ENCODE measurements at regions not wholly inside any gene's neighbourhood (a gene's known extent, or its start where the extent isn't known, plus 50 kb on each side); places are given as distances from the start of the nearest gene placed in this dataset.

GRCh38 chr6:155740781-155741399, 285.3 kb upstream of the NOX3 start:
- H2AK9ac ChIP-seq (replicated peaks; ENCODE audit: low read depth, low read length, poor library complexity) = no peak overlapping the region
- no peak overlapping the region for H4K91ac ChIP-seq (ENCODE audit: insufficient read depth, low read depth, low read length)
- no TSS peak for BruUV-seq (replicated peaks)
- H3K56ac ChIP-seq (ENCODE audit: extremely low read depth, insufficient read depth, low read length) = no peak overlapping the region
- H3K36me3 ChIP-seq (ENCODE audit: control insufficient read depth, insufficient read depth, low read length) = no peaks in the 10 kb centered on the region
- no peaks in the 10 kb centered on the region for H3K27me3 ChIP-seq (ENCODE audit: control insufficient read depth, insufficient read depth, low read length)
- H4K20me1 ChIP-seq (ENCODE audit: insufficient read depth, low read length) = no peaks in the 10 kb centered on the region
- no peak for DNase-seq
- H3K4me3 ChIP-seq (ENCODE audit: insufficient read depth, low read depth, low read length) = no peak overlapping the region
- no peak overlapping the region for H3K23ac ChIP-seq (ENCODE audit: low read depth, low read length)
- no peaks in the 10 kb centered on the region for H3K9me1 ChIP-seq (ENCODE audit: insufficient read depth, low read length)
- no peak overlapping the region for H3K9ac ChIP-seq (ENCODE audit: low read depth, low read length)
- intact Hi-C loops (cut with micrococcal nuclease) (no loop called here), dilution Hi-C loops (cut with HindIII; ENCODE audit: low sequenced_read_pairs, unreplicated experiment) (no loop called here), in situ Hi-C loops (cut with MboI; ENCODE audit: low sequenced_read_pairs) (no loop called here)
- TF ChIP-seq MAZ (IDR thresholded peaks at IDR 0.05; ENCODE audit: borderline replicate concordance, low read depth, low read length) (no peak), RAD21 (IDR thresholded peaks at IDR 0.05; ENCODE audit: low read length) (no peak)
- no CpG with 5 or more reads among the region's 1 CpG for WGBS, 2 experiments (ENCODE audit: extremely low coverage in 2 of 2, insufficient read length in 1 of 2)
- no peak overlapping the region for H4K8ac ChIP-seq (ENCODE audit: low read depth in 2 of 2, low read length in 2 of 2)
- H3K27ac ChIP-seq (ENCODE audit: insufficient read depth, low read length) = no peak overlapping the region
- no peak for ATAC-seq (ENCODE audit: low read depth)
- 0 out of 2 replicates have a peak, but pooled peaks cover 2% of the 10 kb centered on the region for H3K4me1 ChIP-seq (ENCODE audit: control insufficient read depth, insufficient read depth, low read length)
- no peak overlapping the region for H2BK120ac ChIP-seq (ENCODE audit: low read depth, low read length)
- ChIA-PET CTCF (no interaction called here), POLR2A (ENCODE audit: unreplicated experiment) (no interaction called here)
- no peak overlapping the region for H2AK5ac ChIP-seq (ENCODE audit: low read depth, low read length)
- no peak overlapping the region for H3K4ac ChIP-seq (ENCODE audit: low read depth, low read length)
- no peak overlapping the region for H2BK5ac ChIP-seq (ENCODE audit: low read depth, low read length, poor library complexity, severe bottlenecking)
- H2BK20ac ChIP-seq (ENCODE audit: low read depth, low read length) = no peak overlapping the region
- H3K9me3 ChIP-seq (ENCODE audit: control insufficient read depth, insufficient read depth, low read length) = no peaks in the 10 kb centered on the region
- H4K5ac ChIP-seq (ENCODE audit: low read depth, low read length) = no peak overlapping the region
- no peaks in the 10 kb centered on the region for H3K79me1 ChIP-seq (ENCODE audit: low read depth in 1 of 2, low read length in 2 of 2)
- no peak overlapping the region for H2BK15ac ChIP-seq (ENCODE audit: low read depth, low read length)
- H3K4me2 ChIP-seq (ENCODE audit: low read depth, low read length) = no peak overlapping the region
- H3K14ac ChIP-seq (replicated peaks; ENCODE audit: low read depth, low read length) = no peak overlapping the region
- no peak overlapping the region for H2AFZ ChIP-seq (replicated peaks; ENCODE audit: low read length, poor library complexity)
- no peak overlapping the region for H3K18ac ChIP-seq (ENCODE audit: low read depth, low read length)
